WTC11 (cell line): ENCODE measurements at regions not wholly inside any gene's neighbourhood (a gene's known extent, or its start where the extent isn't known, plus 50 kb on each side); places are given as distances from the start of the nearest gene placed in this dataset.

ENCODE experiments used
- ATAC-seq: fragments of 200-7000 bp; cut with Tn5 transposase; 2 replicates; pipeline ENCODE4 v1.10.0; 2021; ENCODE audit warnings: mild to moderate bottlenecking, moderate library complexity
- CTCF ChIA-PET: fragments of 300-600 bp; sonication (Branson Sonifier 250); formaldehyde crosslinking; loops from one replicate; lab custom pipeline; 2021; ENCODE audit warnings: antibody characterized with exemption; lab: Charles Lee
- POLR2A ChIA-PET: fragments of 350-600 bp; sonication (Branson Sonifier 250); formaldehyde crosslinking; loops from one replicate; lab custom pipeline; 2021; ENCODE audit warnings: antibody characterized with exemption; lab: Charles Lee
- DNase-seq: peaks from one replicate; pipeline ENCODE4 v3.0.0; 2021; ENCODE audit warnings: low spot score
- H3K27ac Mint-ChIP-seq: 2 replicates; pipeline ENCODE4 v1.8.0; 2021; ENCODE audit warnings: mixed read lengths
- H3K27me3 Mint-ChIP-seq: 2 replicates; pipeline ENCODE4 v1.8.0; 2021; ENCODE audit warnings: low read depth, mild to moderate bottlenecking, moderate library complexity, mixed read lengths
- H3K36me3 Mint-ChIP-seq: 2 replicates; pipeline ENCODE4 v1.8.0; 2021; ENCODE audit warnings: mixed read lengths
- H3K4me1 Mint-ChIP-seq: 2 replicates; pipeline ENCODE4 v1.8.0; 2022; ENCODE audit warnings: mixed read lengths
- H3K4me3 Mint-ChIP-seq: 2 replicates; pipeline ENCODE4 v1.8.0; 2021; ENCODE audit warnings: mild to moderate bottlenecking, moderate library complexity, mixed read lengths
- H3K9me3 Mint-ChIP-seq: 2 replicates; pipeline ENCODE4 v1.8.0; 2021; ENCODE audit warnings: mixed read lengths
- FOXK1 ChIP-seq: sonication (generic); formaldehyde crosslinking; IDR thresholded peaks from 2 replicates; pipeline ENCODE4 v1.8.0; 2022; ENCODE audit warnings: mild to moderate bottlenecking, moderate library complexity, missing genetic modification reagents
- GABPB1 ChIP-seq: sonication (generic); formaldehyde crosslinking; IDR thresholded peaks from 2 replicates; pipeline ENCODE4 v1.8.1; 2023; ENCODE audit warnings: mild to moderate bottlenecking, missing genetic modification reagents
- HMGA2 ChIP-seq: fragments of 250-450 bp; sonication (Bioruptor Pico); IDR thresholded peaks from 2 replicates; pipeline ENCODE4 v1.4.0; 2021; ENCODE audit warnings: mild to moderate bottlenecking, moderate library complexity
- NFYB ChIP-seq: sonication (generic); formaldehyde crosslinking; conservative IDR thresholded peaks from 2 replicates; pipeline ENCODE4 v1.8.0; 2022; ENCODE audit warnings: low read depth, missing genetic modification reagents
- TP53 ChIP-seq: sonication (generic); formaldehyde crosslinking; IDR thresholded peaks from 2 replicates; pipeline ENCODE4 v1.8.1; 2023; ENCODE audit warnings: mild to moderate bottlenecking, missing genetic modification reagents
- ZNF219 ChIP-seq: sonication (generic); formaldehyde crosslinking; IDR thresholded peaks from 2 replicates; pipeline ENCODE4 v1.8.0; 2023; ENCODE audit warnings: missing genetic modification reagents, mild to moderate bottlenecking, borderline replicate concordance
- TF ChIP-seq, protein P1 (sequence below): fragments of 250-450 bp; sonication (Bioruptor Pico); conservative IDR thresholded peaks from 2 replicates; pipeline ENCODE4 v1.9.0; 2021; ENCODE audit warnings: mild to moderate bottlenecking
- TF ChIP-seq, protein P2 (sequence below): fragments of 250-450 bp; sonication (Bioruptor Pico); IDR thresholded peaks from 2 replicates; pipeline ENCODE4 v1.9.0; 2021; ENCODE audit warnings: mild to moderate bottlenecking, borderline replicate concordance
- TF ChIP-seq, protein P3 (sequence below): fragments of 250-450 bp; sonication (Bioruptor Pico); IDR thresholded peaks from 2 replicates; pipeline ENCODE4 v1.8.0; 2021; ENCODE audit warnings: mild to moderate bottlenecking

DNA sequence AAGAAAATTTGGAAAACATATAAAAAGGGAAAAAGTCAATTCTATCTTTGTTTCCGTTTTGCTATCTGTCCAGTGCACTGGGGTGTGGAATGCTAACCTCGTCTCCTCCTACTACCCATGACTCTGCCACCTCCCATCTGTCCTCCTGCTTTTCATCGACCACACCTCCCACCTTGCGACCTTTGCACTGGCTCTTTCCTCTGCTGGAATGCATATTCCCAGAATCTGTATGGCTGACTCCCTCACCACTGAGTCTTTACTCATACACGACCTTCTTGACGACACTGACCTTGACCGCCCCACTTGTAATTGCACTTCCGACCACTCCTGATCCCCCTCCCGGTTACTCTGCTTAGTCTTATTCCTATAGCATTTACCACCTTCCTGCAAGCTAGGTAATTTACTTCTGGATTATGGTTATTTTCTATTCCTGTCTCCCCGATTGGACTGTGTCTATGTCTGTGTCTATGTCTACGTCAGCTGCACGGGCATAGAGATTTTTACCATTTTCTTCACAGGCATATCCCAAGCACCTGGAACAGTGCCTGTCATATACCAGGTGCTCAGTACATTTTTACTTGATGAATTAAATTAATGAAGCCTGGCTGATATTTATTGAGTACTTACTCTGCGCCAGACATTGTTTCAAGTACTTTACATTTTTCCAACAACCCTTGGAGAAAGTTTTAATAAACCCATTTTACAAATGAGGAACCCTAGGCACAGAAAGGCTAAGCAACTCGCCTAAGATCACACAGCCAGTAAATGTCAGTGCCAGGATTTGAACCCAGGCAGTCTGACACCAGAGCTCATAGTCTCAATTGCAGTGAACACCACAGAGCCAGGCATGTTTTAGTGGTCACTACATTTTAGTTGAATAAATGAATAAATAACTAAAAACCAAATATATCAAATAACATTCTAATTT is 54.0 kb upstream of the SLC22A11 start:
- no peak for ATAC-seq
- H3K4me1 Mint-ChIP-seq: no peaks in the 10 kb centered on the region
- POLR2A ChIA-PET: no interaction called here

DNA sequence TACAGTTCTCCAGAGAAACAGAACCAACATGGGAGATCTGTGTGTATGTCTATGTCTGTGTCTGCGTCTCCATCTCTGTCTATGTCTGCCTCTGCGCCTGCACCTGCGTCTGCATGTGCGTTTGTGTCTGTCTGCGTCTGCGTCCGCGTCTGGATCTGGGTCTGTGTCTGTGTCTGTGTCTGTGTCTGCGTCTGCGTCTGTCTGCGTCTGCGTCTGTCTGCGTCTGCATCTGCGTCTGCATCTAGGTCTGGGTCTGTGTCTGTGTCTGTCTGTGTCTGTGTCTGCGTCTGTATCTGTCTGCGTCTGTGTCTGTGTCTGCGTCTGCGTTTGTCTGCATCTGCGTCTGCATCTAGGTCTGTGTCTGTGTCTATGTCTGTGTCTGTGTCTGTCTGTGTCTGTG is 53.1 kb upstream of the SLC22A11 start:
- ATAC-seq (no peak), DNase-seq (no peak)
- TF ChIP-seq FOXK1 (CRISPR knock-in tag): no peak
- TF ChIP-seq ZNF219 (CRISPR knock-in tag): no peak
- TF ChIP-seq, protein P1, sequence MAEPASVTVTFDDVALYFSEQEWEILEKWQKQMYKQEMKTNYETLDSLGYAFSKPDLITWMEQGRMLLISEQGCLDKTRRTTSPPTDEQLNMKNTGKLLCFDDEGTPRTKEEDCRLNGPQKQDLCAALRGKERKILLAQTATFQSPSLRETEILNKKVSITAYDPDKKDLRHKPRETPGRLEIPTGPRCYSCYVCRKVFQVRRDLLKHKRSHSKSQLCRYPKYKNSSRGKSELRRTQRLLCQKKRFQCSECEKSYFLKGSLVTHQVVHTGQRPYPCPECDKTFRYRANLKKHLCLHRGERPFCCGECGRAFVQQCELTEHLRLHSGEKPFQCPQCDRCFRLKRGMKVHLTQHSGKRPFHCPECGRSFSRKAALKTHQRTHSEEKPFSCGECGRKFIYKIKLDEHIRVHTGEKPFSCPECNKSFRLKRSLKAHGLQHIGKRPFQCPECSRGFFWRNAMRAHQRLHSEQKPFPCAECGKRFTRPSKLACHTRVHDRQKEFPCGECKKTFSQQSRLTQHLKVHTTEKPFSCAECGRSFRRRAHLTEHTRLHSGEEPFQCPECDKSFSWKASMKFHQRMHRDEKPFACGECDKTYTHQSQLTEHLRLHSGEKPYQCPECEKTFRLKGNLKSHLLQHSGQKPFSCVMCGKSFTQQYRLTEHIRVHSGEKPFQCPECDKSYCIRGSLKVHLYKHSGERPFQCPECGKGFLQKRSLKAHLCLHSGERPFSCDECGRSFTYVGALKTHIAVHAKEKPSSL: no peak
- TF ChIP-seq, protein P2, sequence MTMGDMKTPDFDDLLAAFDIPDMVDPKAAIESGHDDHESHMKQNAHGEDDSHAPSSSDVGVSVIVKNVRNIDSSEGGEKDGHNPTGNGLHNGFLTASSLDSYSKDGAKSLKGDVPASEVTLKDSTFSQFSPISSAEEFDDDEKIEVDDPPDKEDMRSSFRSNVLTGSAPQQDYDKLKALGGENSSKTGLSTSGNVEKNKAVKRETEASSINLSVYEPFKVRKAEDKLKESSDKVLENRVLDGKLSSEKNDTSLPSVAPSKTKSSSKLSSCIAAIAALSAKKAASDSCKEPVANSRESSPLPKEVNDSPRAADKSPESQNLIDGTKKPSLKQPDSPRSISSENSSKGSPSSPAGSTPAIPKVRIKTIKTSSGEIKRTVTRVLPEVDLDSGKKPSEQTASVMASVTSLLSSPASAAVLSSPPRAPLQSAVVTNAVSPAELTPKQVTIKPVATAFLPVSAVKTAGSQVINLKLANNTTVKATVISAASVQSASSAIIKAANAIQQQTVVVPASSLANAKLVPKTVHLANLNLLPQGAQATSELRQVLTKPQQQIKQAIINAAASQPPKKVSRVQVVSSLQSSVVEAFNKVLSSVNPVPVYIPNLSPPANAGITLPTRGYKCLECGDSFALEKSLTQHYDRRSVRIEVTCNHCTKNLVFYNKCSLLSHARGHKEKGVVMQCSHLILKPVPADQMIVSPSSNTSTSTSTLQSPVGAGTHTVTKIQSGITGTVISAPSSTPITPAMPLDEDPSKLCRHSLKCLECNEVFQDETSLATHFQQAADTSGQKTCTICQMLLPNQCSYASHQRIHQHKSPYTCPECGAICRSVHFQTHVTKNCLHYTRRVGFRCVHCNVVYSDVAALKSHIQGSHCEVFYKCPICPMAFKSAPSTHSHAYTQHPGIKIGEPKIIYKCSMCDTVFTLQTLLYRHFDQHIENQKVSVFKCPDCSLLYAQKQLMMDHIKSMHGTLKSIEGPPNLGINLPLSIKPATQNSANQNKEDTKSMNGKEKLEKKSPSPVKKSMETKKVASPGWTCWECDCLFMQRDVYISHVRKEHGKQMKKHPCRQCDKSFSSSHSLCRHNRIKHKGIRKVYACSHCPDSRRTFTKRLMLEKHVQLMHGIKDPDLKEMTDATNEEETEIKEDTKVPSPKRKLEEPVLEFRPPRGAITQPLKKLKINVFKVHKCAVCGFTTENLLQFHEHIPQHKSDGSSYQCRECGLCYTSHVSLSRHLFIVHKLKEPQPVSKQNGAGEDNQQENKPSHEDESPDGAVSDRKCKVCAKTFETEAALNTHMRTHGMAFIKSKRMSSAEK (CRISPR knock-in tag): no peak
- no peak overlapping the region for H3K4me3 Mint-ChIP-seq
- ChIA-PET POLR2A (no interaction called here), CTCF (no interaction called here)
- no peak overlapping the region for H3K27ac Mint-ChIP-seq
- peaks cover 9% of the 10 kb centered on the region; the same call in 1 of the 2 replicates for H3K9me3 Mint-ChIP-seq
- peaks cover 27% of the 10 kb centered on the region for H3K27me3 Mint-ChIP-seq
- no peaks in the 10 kb centered on the region for H3K36me3 Mint-ChIP-seq
- no peaks in the 10 kb centered on the region for H3K4me1 Mint-ChIP-seq

More for the DNA sequence above, 54.0 kb upstream of the SLC22A11 start:
- Mint-ChIP-seq H3K4me3 (no peak overlapping the region), H3K27me3 (peaks cover 22% of the 10 kb centered on the region), H3K9me3 (peaks cover 9% of the 10 kb centered on the region; the same call in 1 of the 2 replicates), H3K27ac (no peak overlapping the region), H3K36me3 (no peaks in the 10 kb centered on the region)
- TF ChIP-seq NFYB: no peak
- DNase-seq: no peak
- CTCF ChIA-PET: interaction anchor here (0.9 kb wide), 1 partner anchor 53 kb away, joined by 5 read pairs; no protein-coding TSS in a partner anchor

DNA sequence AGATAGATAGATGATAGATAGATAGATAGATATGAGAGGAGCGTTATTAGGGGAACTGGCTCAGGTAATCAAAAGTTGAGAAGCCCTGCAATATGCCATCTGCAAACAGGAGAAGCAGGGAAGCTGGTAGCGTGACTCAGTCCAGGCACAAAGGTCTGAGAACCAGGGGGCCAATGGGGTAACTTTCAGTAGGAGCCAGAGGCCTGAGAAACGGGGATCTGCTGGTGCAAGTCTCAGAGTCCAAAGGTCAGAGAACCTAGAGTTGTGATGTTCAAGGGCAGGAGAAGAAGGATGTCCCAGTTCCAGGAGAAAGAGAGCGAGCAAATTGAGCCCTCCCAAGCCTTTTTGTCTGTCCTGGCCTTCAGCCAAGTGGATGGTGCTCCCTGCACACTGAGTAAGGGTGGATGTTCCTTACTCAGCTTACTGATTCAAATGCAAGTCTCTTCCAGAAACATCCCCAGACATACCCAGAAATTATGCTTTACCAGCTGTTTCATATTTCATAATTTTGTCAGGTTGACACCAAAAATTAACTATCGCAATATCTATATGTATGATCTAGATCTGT is 52.5 kb upstream of the SLC22A11 start:
- TF ChIP-seq, protein P3, sequence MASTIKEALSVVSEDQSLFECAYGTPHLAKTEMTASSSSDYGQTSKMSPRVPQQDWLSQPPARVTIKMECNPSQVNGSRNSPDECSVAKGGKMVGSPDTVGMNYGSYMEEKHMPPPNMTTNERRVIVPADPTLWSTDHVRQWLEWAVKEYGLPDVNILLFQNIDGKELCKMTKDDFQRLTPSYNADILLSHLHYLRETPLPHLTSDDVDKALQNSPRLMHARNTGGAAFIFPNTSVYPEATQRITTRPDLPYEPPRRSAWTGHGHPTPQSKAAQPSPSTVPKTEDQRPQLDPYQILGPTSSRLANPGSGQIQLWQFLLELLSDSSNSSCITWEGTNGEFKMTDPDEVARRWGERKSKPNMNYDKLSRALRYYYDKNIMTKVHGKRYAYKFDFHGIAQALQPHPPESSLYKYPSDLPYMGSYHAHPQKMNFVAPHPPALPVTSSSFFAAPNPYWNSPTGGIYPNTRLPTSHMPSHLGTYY (CRISPR knock-in tag): no peak
- no peak for TF ChIP-seq GABPB1 (CRISPR knock-in tag)
- TF ChIP-seq TP53 (CRISPR knock-in tag): no peak
- TF ChIP-seq HMGA2 (CRISPR knock-in tag): no peak
- Mint-ChIP-seq H3K4me1 (no peaks in the 10 kb centered on the region), H3K4me3 (no peak overlapping the region), H3K27me3 (peaks cover 25% of the 10 kb centered on the region), H3K27ac (no peak overlapping the region), H3K9me3 (peaks cover 5% of the 10 kb centered on the region; the same call in 1 of the 2 replicates), H3K36me3 (no peaks in the 10 kb centered on the region)
- ATAC-seq (no peak), DNase-seq (no peak)
- ChIA-PET POLR2A (no interaction called here), CTCF (interaction anchor here (1.2 kb wide), 2 partner anchors 13 to 14 kb away, joined by 3 to 6 read pairs; no protein-coding TSS in a partner anchor)
